PC-3 (cell line): ENCODE measurements at regions not wholly inside any gene's neighbourhood (a gene's known extent, or its start where the extent isn't known, plus 50 kb on each side); places are given as distances from the start of the nearest gene placed in this dataset.
A peak's percentile ranks its signal among the peaks of the same experiment; 100 is the strongest.

ENCODE experiments used
- ATAC-seq: fragments of 200-7000 bp; cut with Tn5 transposase; 2 replicates; pipeline ENCODE4 v1.9.1; 2020; ENCODE audit warnings: mild to moderate bottlenecking, moderate library complexity
- BruUV-seq: library from RNA; stranded (reverse); fragments of 400-500 nt; replicated peaks from 2 replicates; lab custom pipeline; 2021; lab: Mats Ljungman, UMichigan
- CTCF ChIA-PET: fragments of 300-600 bp; sonication (Branson Sonifier 250); formaldehyde crosslinking; loops from one replicate; lab custom pipeline; 2022; ENCODE audit warnings: antibody characterized with exemption; lab: Charles Lee
- POLR2A ChIA-PET: fragments of 300-600 bp; sonication (Branson Sonifier 250); formaldehyde crosslinking; loops from one replicate; lab custom pipeline; 2022; ENCODE audit warnings: antibody characterized with exemption; ENCODE audit not compliant: unreplicated experiment; lab: Charles Lee
- DNase-seq: peaks from one replicate; pipeline ENCODE4 v3.0.0-alpha.2; 2015
- H2AFZ ChIP-seq: fragments of 300-600 bp; sonication (generic); 2 replicates; pipeline ENCODE4 v1.6.0; 2016; ENCODE audit warnings: antibody characterized with exemption, low read length
- H3F3A ChIP-seq: fragments of 300-600 bp; sonication (generic); one replicate; pipeline ENCODE4 v1.6.0; 2017; ENCODE audit warnings: antibody characterized with exemption, low read length, control low read depth, mild to moderate bottlenecking; ENCODE audit not compliant: unreplicated experiment
- H3K27ac ChIP-seq: fragments of 300-600 bp; sonication (generic); 2 replicates; pipeline ENCODE4 v1.5.1; 2016; ENCODE audit warnings: mild to moderate bottlenecking, low read length
- H3K27me3 ChIP-seq: fragments of 300-600 bp; sonication (generic); 2 replicates; pipeline ENCODE4 v1.6.1; 2016; ENCODE audit warnings: low read length, mixed read lengths
- H3K36me3 ChIP-seq: fragments of 300-600 bp; sonication (generic); 2 replicates; pipeline ENCODE4 v1.6.1; 2016; ENCODE audit warnings: low read depth, mixed run types, low read length, mixed read lengths
- H3K4me1 ChIP-seq: fragments of 300-600 bp; sonication (generic); 2 replicates; pipeline ENCODE4 v1.5.1; 2016; ENCODE audit warnings: low read length; ENCODE audit not compliant: insufficient read depth
- H3K4me2 ChIP-seq: fragments of 300-600 bp; sonication (generic); 2 replicates; pipeline ENCODE4 v1.6.0; 2016; ENCODE audit warnings: low read length
- H3K4me3 ChIP-seq: fragments of 300-600 bp; sonication (generic); 2 replicates; pipeline ENCODE4 v1.5.1; 2016; ENCODE audit warnings: mild to moderate bottlenecking, low read length, mixed read lengths
- H3K79me2 ChIP-seq: fragments of 300-600 bp; sonication (generic); 2 replicates; pipeline ENCODE4 v1.6.1; 2017; ENCODE audit warnings: low read length, mixed read lengths
- H3K9ac ChIP-seq: fragments of 300-600 bp; sonication (generic); 2 replicates; pipeline ENCODE4 v1.6.0; 2016; ENCODE audit warnings: mild to moderate bottlenecking, low read length
- H3K9me2 ChIP-seq: fragments of 300-600 bp; sonication (generic); replicated peaks from 2 replicates; pipeline ENCODE4 v1.6.1; 2016; ENCODE audit warnings: mixed run types, low read length, mixed read lengths
- H3K9me3 ChIP-seq: fragments of 300-600 bp; sonication (generic); 2 replicates; pipeline ENCODE4 v1.6.1; 2016; ENCODE audit warnings: low read length, mixed read lengths
- H4K20me1 ChIP-seq: fragments of 300-600 bp; sonication (generic); 2 replicates; pipeline ENCODE4 v1.6.1; 2016; ENCODE audit warnings: low read length, mixed read lengths
- EZH2 ChIP-seq: fragments of 300-600 bp; sonication (generic); IDR thresholded peaks from one replicate; pipeline ENCODE4 v1.6.1; 2017; ENCODE audit warnings: antibody characterized with exemption, mild to moderate bottlenecking, low read length; ENCODE audit not compliant: unreplicated experiment
- EZH2phosphoT487 ChIP-seq: fragments of 300-600 bp; sonication (generic); IDR thresholded peaks from 2 replicates; pipeline ENCODE4 v1.6.1; 2018; ENCODE audit warnings: mild to moderate bottlenecking, antibody characterized with exemption, low read length, borderline replicate concordance
- intact Hi-C: fragments of 100-400 bp; cut with micrococcal nuclease; formaldehyde crosslinking; loops from 2 replicates; pipeline ENCODE4 v1.9.0; 2023
- TF ChIP-seq, protein P1 (sequence below): fragments of 300-600 bp; sonication (generic); conservative IDR thresholded peaks from 2 replicates; pipeline ENCODE4 v1.5.1; 2017; ENCODE audit warnings: antibody characterized with exemption, low read depth, mild to moderate bottlenecking, low read length

DNA sequence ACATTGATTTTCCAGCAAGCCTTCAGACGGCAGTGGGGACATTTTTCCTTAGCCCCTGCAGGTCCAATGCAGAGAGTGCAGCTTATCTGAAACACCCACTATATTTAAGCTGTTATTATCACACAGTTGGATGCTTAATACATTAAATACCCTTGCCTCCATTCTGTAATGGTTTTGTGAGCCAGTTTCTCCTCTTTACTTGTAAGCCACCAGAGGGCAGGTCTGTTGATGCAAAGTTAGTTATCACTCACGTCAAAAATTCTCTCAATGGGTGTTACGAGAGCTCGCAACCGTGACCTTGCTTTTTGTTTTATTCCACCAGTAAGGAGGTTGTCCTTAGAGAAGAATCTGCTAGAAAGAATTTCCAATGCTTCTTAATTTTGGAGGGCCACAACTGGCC is 189.8 kb downstream of the INSIG2 start:
- intact Hi-C loops, result no loop called here
- ChIA-PET POLR2A (no interaction called here), CTCF (no interaction called here)
- no peak for ATAC-seq
- H2AFZ ChIP-seq, result no peak overlapping the region
- H3K4me3 ChIP-seq, result no peak overlapping the region
- H3K9me2 ChIP-seq, result no peaks in the 10 kb centered on the region
- no peaks in the 10 kb centered on the region for H3K79me2 ChIP-seq
- H3K36me3 ChIP-seq, result no peaks in the 10 kb centered on the region
- no peak overlapping the region for H3K4me2 ChIP-seq
- no peak for DNase-seq
- no peak overlapping the region for H3K9ac ChIP-seq
- no peaks in the 10 kb centered on the region for H4K20me1 ChIP-seq
- H3F3A ChIP-seq, result no peaks in the 10 kb centered on the region
- no peaks in the 10 kb centered on the region for H3K9me3 ChIP-seq
- no TSS peak for BruUV-seq
- H3K4me1 ChIP-seq, result no peaks in the 10 kb centered on the region
- TF ChIP-seq, protein P1, sequence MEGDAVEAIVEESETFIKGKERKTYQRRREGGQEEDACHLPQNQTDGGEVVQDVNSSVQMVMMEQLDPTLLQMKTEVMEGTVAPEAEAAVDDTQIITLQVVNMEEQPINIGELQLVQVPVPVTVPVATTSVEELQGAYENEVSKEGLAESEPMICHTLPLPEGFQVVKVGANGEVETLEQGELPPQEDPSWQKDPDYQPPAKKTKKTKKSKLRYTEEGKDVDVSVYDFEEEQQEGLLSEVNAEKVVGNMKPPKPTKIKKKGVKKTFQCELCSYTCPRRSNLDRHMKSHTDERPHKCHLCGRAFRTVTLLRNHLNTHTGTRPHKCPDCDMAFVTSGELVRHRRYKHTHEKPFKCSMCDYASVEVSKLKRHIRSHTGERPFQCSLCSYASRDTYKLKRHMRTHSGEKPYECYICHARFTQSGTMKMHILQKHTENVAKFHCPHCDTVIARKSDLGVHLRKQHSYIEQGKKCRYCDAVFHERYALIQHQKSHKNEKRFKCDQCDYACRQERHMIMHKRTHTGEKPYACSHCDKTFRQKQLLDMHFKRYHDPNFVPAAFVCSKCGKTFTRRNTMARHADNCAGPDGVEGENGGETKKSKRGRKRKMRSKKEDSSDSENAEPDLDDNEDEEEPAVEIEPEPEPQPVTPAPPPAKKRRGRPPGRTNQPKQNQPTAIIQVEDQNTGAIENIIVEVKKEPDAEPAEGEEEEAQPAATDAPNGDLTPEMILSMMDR, result peak; percentile 20; the same call in 1 of the 2 replicates
- TF ChIP-seq EZH2phosphoT487, result no peak
- no peak overlapping the region for H3K27ac ChIP-seq
- no peaks in the 10 kb centered on the region for H3K27me3 ChIP-seq

DNA sequence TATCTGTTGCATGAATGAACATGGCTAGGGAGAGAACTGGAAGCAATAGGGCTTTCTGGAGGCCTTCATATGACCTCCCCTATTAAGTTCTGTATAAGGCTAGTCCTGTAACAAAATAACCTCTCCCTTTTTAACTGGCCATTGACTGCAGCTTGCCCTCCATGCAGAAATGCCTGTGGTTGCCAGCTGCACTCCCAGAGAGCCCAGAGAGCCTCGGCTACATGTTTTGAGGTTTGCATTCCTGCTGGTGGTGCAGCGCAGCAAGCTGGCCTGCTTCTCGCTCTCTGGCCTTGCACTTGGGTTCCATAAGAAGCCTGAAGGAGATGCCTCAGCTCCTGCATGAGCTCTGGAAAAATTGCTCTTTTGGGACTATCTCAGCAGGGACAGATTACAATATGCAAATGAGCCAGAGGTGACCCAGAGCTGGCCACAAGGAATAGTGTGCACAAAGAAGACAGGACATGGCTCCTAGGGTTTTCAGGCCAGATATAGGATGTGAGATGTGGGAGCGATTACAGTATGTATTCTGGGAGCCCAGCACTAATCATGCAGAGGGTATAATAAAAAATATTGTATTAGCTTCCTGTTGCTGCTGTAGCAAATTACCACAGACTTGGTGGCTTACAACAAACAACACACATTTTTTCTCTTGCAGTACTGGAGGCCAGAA is 186.7 kb downstream of the INSIG2 start:
- Histone ChIP-seq H3K36me3 (no peaks in the 10 kb centered on the region), H3K9ac (no peak overlapping the region), H3K27me3 (no peaks in the 10 kb centered on the region), H3K9me2 (no peaks in the 10 kb centered on the region), H3K9me3 (no peaks in the 10 kb centered on the region), H2AFZ (no peak overlapping the region), H3F3A (no peaks in the 10 kb centered on the region), H3K27ac (no peak overlapping the region), H3K4me1 (no peaks in the 10 kb centered on the region), H4K20me1 (no peaks in the 10 kb centered on the region), H3K79me2 (no peaks in the 10 kb centered on the region), H3K4me3 (no peak overlapping the region), H3K4me2 (no peak overlapping the region)
- ATAC-seq, result no peak
- CTCF ChIA-PET, result no interaction called here
- no TSS peak for BruUV-seq
- no peak for TF ChIP-seq EZH2
- TF ChIP-seq EZH2phosphoT487, result no peak
- TF ChIP-seq, protein P1, result no peak
- intact Hi-C loops, result no loop called here
- POLR2A ChIA-PET, result no interaction called here
- no peak for DNase-seq

DNA sequence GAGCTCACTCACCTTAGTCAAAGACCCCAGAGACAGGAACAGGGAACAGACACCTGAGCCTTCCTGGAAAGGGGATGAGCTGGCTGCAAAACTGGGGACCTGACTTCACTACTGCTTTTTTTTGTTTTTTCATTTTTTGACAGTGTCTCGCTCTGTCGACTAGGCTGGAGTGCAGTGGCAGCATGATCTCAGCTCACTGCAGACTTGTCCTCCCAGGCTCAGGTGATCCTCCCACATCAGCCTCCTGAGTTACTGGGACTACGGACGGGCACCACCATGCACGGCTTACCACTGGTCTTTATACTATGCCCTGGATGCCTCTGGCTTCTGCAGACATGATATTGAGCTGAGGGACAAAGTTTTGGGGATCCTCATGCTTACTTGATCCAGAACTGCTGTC is 184.1 kb downstream of the INSIG2 start:
- Histone ChIP-seq H2AFZ (no peak overlapping the region), H3F3A (no peaks in the 10 kb centered on the region), H3K4me2 (no peak overlapping the region), H4K20me1 (no peaks in the 10 kb centered on the region), H3K9me3 (no peaks in the 10 kb centered on the region), H3K79me2 (no peaks in the 10 kb centered on the region), H3K4me1 (0 out of 2 replicates have a peak, but pooled peaks cover 4% of the 10 kb centered on the region), H3K9me2 (no peaks in the 10 kb centered on the region), H3K4me3 (no peak overlapping the region), H3K27ac (no peak overlapping the region), H3K9ac (no peak overlapping the region), H3K27me3 (no peaks in the 10 kb centered on the region), H3K36me3 (no peaks in the 10 kb centered on the region)
- TF ChIP-seq EZH2 (no peak), EZH2phosphoT487 (no peak)
- TF ChIP-seq, protein P1, result no peak
- DNase-seq (no peak), ATAC-seq (no peak)
- CTCF ChIA-PET, result no interaction called here
- BruUV-seq, result no TSS peak
- POLR2A ChIA-PET, result no interaction called here
- intact Hi-C loops, result no loop called here
